ENCODE measurements at regions not wholly inside any gene's neighbourhood (a gene's known extent, or its start where the extent isn't known, plus 50 kb on each side); places are given as distances from the start of the nearest gene placed in this dataset.

DNA sequence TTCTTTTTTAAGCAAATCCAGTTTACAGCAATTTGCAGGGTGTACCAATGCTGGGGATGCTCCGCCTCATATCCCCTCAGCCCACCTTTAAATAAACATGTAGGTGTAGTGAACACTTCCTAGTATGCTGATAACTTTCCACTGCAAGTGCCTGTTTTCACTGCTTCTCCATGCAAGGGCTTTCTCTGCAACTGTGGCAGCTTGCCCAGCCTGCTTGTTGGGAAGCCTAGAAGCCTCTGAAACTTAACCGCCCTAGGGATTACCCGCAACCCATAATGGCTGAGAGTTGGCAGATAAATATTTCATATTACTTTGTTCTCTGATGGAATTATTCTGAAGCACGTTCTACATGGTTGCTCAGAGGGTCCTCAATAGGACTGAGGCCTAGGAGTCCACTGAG is 253.7 kb upstream of the DDX53 start:
- TF ChIP-seq, protein P1, sequence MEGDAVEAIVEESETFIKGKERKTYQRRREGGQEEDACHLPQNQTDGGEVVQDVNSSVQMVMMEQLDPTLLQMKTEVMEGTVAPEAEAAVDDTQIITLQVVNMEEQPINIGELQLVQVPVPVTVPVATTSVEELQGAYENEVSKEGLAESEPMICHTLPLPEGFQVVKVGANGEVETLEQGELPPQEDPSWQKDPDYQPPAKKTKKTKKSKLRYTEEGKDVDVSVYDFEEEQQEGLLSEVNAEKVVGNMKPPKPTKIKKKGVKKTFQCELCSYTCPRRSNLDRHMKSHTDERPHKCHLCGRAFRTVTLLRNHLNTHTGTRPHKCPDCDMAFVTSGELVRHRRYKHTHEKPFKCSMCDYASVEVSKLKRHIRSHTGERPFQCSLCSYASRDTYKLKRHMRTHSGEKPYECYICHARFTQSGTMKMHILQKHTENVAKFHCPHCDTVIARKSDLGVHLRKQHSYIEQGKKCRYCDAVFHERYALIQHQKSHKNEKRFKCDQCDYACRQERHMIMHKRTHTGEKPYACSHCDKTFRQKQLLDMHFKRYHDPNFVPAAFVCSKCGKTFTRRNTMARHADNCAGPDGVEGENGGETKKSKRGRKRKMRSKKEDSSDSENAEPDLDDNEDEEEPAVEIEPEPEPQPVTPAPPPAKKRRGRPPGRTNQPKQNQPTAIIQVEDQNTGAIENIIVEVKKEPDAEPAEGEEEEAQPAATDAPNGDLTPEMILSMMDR (IDR thresholded peaks at IDR 0.05; ENCODE audit: borderline replicate concordance) = no peak
- H3K4me3 ChIP-seq = no peak overlapping the region
- H3K9me3 ChIP-seq (replicated peaks) = no peaks in the 10 kb centered on the region
- intact Hi-C loops (cut with micrococcal nuclease) = no loop called here
- peak; percentile 14 for DNase-seq
- H3K36me3 ChIP-seq = no peaks in the 10 kb centered on the region
- no peak overlapping the region for H3K27ac ChIP-seq (replicated peaks)
- no peaks in the 10 kb centered on the region for H3K27me3 ChIP-seq (ENCODE audit: low read depth)
- no peaks in the 10 kb centered on the region for H3K4me1 ChIP-seq

DNA sequence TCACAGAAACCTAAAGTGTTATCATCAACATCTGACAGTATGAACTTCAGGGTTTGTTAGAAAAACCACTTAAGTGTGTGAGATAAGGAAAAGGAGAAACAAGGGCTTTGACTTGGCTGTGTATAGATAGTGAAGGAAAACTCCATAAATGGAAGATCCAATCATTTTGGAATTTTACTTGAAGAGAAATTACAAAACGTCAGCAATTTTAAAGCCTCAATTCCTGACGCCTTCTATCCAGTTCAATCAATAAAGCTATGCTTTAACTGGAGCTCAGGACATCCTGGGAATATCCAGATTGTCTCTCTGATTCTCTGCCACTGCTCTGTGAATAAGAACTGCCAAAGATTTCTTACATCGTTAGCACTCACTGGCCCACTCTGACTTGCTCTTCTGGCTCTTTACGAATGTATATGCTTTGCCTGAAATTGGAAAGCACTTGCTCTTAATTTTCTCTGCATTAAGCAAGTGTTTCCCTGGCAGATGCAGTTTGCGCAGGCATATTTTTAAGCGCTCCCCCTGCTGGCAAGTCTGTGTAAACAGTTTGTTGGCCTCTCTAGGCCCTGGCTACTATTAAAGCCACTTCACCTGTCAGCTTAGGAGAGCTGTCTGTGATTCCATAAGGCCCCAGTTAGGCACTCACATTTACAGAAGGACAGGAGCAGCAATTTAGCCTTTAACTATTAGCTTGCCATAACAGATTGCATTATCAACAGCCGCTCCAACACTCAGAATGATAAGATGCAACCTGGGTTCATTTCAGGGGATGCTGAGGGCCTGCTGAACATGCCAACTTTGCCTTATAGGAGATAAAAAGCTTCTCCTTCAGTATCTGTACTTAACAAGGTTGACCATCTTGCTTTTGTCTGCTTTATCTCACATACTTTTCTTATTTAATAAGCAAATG is 251.4 kb upstream of the DDX53 start:
- Histone ChIP-seq H3K27me3 (ENCODE audit: low read depth) (no peaks in the 10 kb centered on the region), H3K27ac (replicated peaks) (no peak overlapping the region), H3K36me3 (no peaks in the 10 kb centered on the region), H3K9me3 (replicated peaks) (no peaks in the 10 kb centered on the region), H3K4me1 (no peaks in the 10 kb centered on the region), H3K4me3 (no peak overlapping the region)
- DNase-seq = no peak
- TF ChIP-seq, protein P1 (IDR thresholded peaks at IDR 0.05; ENCODE audit: borderline replicate concordance) = peak; percentile 68
- intact Hi-C loops (cut with micrococcal nuclease) = no loop called here

GRCh38 chrX:22758807-22759481 is 240.8 kb upstream of the DDX53 start:
- intact Hi-C loops (cut with micrococcal nuclease) = no loop called here

DNA sequence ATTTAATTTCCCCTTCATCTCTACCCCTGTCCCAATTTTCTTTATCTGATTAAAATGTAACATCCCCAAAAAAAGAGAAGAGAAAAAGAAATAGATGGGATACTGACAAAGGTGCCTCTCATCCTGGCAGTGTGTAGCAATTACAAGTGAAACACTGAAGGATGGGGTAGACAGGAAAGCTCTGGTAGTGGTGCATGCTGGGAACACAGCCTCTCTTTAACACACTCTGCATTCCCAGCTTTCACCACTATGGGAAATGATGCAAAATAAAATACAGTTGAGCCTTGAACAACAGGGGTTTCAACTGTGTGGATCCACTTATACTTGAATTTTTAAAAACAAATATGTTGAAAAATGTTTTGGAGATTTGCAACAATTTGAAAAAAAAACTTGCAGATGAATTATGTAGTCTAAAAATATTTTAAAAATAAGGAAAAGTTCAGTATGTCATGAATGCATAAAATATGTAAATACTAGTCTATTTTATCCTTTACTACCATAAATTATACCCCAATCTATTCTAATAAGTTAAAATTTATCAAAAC is 239.2 kb upstream of the DDX53 start:
- no peak for DNase-seq
- no peaks in the 10 kb centered on the region for H3K36me3 ChIP-seq
- no peak overlapping the region for H3K27ac ChIP-seq (replicated peaks)
- no peaks in the 10 kb centered on the region for H3K9me3 ChIP-seq (replicated peaks)
- H3K27me3 ChIP-seq (ENCODE audit: low read depth) = no peaks in the 10 kb centered on the region
- intact Hi-C loops (cut with micrococcal nuclease) = no loop called here
- H3K4me3 ChIP-seq = no peak overlapping the region
- TF ChIP-seq, protein P1 (IDR thresholded peaks at IDR 0.05; ENCODE audit: borderline replicate concordance) = no peak
- no peaks in the 10 kb centered on the region for H3K4me1 ChIP-seq

More at GRCh38 chrX:22758807-22759481, 240.8 kb upstream of the DDX53 start:
- no peak overlapping the region for H3K4me3 ChIP-seq
- H3K27ac ChIP-seq (replicated peaks) = no peak overlapping the region
- TF ChIP-seq, protein P1 (IDR thresholded peaks at IDR 0.05; ENCODE audit: borderline replicate concordance) = no peak
- no peaks in the 10 kb centered on the region for H3K27me3 ChIP-seq (ENCODE audit: low read depth)
- no peaks in the 10 kb centered on the region for H3K36me3 ChIP-seq
- no peaks in the 10 kb centered on the region for H3K4me1 ChIP-seq
- no peaks in the 10 kb centered on the region for H3K9me3 ChIP-seq (replicated peaks)
- no peak for DNase-seq

DNA sequence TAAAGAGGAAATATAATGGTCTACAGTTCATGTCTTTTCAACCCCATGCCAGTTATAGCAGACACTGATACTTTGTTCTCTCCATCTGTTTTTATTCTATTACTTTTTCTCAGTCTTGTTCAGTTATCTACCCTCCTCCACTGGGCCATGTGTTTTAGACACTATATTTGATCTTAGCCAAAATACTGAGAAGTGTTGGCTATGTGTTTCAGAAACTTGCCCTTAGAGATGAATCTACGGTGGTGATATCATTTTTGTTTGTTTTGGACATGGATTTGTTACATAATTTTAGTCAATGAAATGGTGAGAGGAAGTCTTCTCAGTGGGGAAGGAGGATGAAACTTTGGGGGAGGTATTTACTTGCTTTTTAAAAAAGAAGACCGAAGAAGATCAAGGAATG is 211.5 kb upstream of the DDX53 start:
- TF ChIP-seq, protein P1 (IDR thresholded peaks at IDR 0.05; ENCODE audit: borderline replicate concordance) = no peak
- Histone ChIP-seq H3K27ac (replicated peaks) (no peak overlapping the region), H3K36me3 (no peaks in the 10 kb centered on the region), H3K4me3 (no peak overlapping the region), H3K4me1 (no peaks in the 10 kb centered on the region), H3K27me3 (ENCODE audit: low read depth) (no peaks in the 10 kb centered on the region), H3K9me3 (replicated peaks) (no peaks in the 10 kb centered on the region)
- intact Hi-C loops (cut with micrococcal nuclease) = no loop called here
- no peak for DNase-seq
